ENCODE measurements at regions not wholly inside any gene's neighbourhood (a gene's known extent, or its start where the extent isn't known, plus 50 kb on each side); places are given as distances from the start of the nearest gene placed in this dataset.

- no peak for DNase-seq (ENCODE audit: low read depth, low spot score)
- Histone ChIP-seq H3K9ac (ENCODE audit: insufficient read length) (no peak overlapping the region), H3K4me3 (no peak overlapping the region)
Observed at GRCh38 chr4:177582992-177583391, 140.8 kb upstream of the AGA start.

DNA sequence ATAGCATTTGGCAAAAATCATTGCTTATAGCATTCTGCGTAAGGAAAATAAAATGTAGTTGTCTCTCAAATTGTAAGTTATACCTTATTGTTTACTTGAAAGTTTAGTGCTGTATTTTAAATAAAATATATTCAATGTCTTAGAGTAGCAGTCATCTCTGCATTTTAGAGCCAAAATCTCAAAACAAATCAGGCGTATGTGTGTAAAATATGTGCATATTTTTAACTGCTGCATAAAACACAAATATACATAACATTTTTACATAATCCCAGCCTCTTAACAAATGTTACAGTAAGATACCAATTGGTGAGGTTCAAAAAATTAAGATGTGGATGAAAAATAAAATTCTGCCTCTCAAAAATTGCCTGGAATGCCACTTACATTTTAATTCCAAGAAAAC, 145.8 kb upstream of the AGA start:
- Histone ChIP-seq H3K4me3 (no peak overlapping the region), H3K27ac (no peak overlapping the region), H3K9me3 (ENCODE audit: low read depth, low read length) (no peaks in the 10 kb centered on the region), H3K36me3 (ENCODE audit: insufficient read depth, low read length) (no peaks in the 10 kb centered on the region), H3K9ac (ENCODE audit: insufficient read length) (no peak overlapping the region)
- no peak for TF ChIP-seq POLR2AphosphoS5 (IDR thresholded peaks at IDR 0.05; ENCODE audit: borderline replicate concordance, low read depth, low read length)
- no peak for TF ChIP-seq EZH2 (IDR thresholded peaks at IDR 0.05)
- TF ChIP-seq FOXP2 (optimal IDR thresholded peaks at IDR 0.05; ENCODE audit: control extremely low read depth, extremely low read length, insufficient read depth) = no peak
- DNase-seq (ENCODE audit: low read depth, low spot score) = no peak

More at GRCh38 chr4:177582992-177583391, 140.8 kb upstream of the AGA start:
- TF ChIP-seq POLR2AphosphoS5 (IDR thresholded peaks at IDR 0.05; ENCODE audit: borderline replicate concordance, low read depth, low read length) (no peak), EZH2 (IDR thresholded peaks at IDR 0.05) (no peak), FOXP2 (optimal IDR thresholded peaks at IDR 0.05; ENCODE audit: control extremely low read depth, extremely low read length, insufficient read depth) (no peak)
- H3K36me3 ChIP-seq (ENCODE audit: insufficient read depth, low read length) = no peaks in the 10 kb centered on the region
- no peak overlapping the region for H3K27ac ChIP-seq
- no peaks in the 10 kb centered on the region for H3K9me3 ChIP-seq (ENCODE audit: low read depth, low read length)

- TF ChIP-seq FOXP2 (optimal IDR thresholded peaks at IDR 0.05; ENCODE audit: control extremely low read depth, extremely low read length, insufficient read depth) = no peak
- no peak for TF ChIP-seq POLR2AphosphoS5 (IDR thresholded peaks at IDR 0.05; ENCODE audit: borderline replicate concordance, low read depth, low read length)
- Histone ChIP-seq H3K9ac (ENCODE audit: insufficient read length) (no peak overlapping the region), H3K36me3 (ENCODE audit: insufficient read depth, low read length) (no peaks in the 10 kb centered on the region), H3K27ac (no peak overlapping the region), H3K9me3 (ENCODE audit: low read depth, low read length) (no peaks in the 10 kb centered on the region), H3K4me3 (no peak overlapping the region)
- DNase-seq (ENCODE audit: low read depth, low spot score) = no peak
Observed at GRCh38 chr4:177595386-177595785, 153.1 kb upstream of the AGA start.

DNA sequence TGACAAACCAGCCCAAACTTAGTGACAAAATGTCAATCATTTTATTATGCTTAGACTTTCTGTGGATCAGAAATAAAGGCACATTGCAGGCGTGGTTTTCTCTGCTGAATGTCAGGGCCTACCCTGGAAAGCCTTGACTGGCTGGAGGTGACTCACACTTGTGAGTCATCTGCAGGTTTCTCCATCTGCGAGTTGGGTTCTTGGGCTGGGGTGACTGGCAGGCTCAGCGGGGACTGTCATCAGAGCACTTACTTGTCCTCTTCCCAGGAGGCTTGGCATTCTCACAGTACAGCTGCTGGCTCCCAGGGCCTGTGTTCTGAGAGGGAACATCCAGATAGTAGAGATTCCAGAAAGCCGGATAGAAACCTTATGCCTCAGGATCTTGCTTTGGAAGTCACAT, 153.8 kb upstream of the AGA start:
- Histone ChIP-seq H3K36me3 (ENCODE audit: insufficient read depth, low read length) (no peaks in the 10 kb centered on the region), H3K4me3 (no peak overlapping the region), H3K9me3 (ENCODE audit: low read depth, low read length) (no peaks in the 10 kb centered on the region), H3K9ac (ENCODE audit: insufficient read length) (no peak overlapping the region), H3K27ac (no peak overlapping the region)
- DNase-seq (ENCODE audit: low read depth, low spot score) = no peak
- no peak for TF ChIP-seq FOXP2 (optimal IDR thresholded peaks at IDR 0.05; ENCODE audit: control extremely low read depth, extremely low read length, insufficient read depth)
- no peak for TF ChIP-seq POLR2AphosphoS5 (IDR thresholded peaks at IDR 0.05; ENCODE audit: borderline replicate concordance, low read depth, low read length)
- TF ChIP-seq EZH2 (IDR thresholded peaks at IDR 0.05) = no peak

DNA sequence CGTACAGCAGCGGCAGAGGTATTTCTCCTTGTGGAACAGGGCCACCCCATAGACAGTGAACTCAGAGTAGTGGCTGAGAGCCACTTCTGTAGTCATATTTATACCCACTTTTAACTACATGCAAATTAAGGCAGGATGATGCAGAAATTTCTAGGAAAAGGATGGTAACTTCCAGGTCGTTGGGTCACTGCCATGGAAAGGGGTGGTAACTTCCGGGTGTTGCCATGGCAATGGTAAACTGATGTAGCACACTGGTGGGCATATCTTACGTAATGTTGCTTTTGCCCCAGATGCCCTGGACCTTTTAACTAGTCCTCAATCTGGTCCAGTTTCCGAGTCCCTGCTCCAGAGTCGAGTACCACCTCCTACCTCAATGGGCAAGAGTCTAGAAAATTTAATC, 154.8 kb upstream of the AGA start:
- Histone ChIP-seq H3K36me3 (ENCODE audit: insufficient read depth, low read length) (no peaks in the 10 kb centered on the region), H3K4me3 (no peak overlapping the region), H3K9ac (ENCODE audit: insufficient read length) (no peak overlapping the region), H3K9me3 (ENCODE audit: low read depth, low read length) (no peaks in the 10 kb centered on the region), H3K27ac (no peak overlapping the region)
- no peak for DNase-seq (ENCODE audit: low read depth, low spot score)
- no peak for TF ChIP-seq FOXP2 (optimal IDR thresholded peaks at IDR 0.05; ENCODE audit: control extremely low read depth, extremely low read length, insufficient read depth)
- TF ChIP-seq EZH2 (IDR thresholded peaks at IDR 0.05) = no peak
- TF ChIP-seq POLR2AphosphoS5 (IDR thresholded peaks at IDR 0.05; ENCODE audit: borderline replicate concordance, low read depth, low read length) = no peak

- H3K9ac ChIP-seq (ENCODE audit: insufficient read length) = no peak overlapping the region
- no peak overlapping the region for H3K4me3 ChIP-seq
- no peak overlapping the region for H3K27ac ChIP-seq
- DNase-seq (ENCODE audit: low read depth, low spot score) = no peak
- no peak for TF ChIP-seq EZH2 (IDR thresholded peaks at IDR 0.05)
- TF ChIP-seq FOXP2 (optimal IDR thresholded peaks at IDR 0.05; ENCODE audit: control extremely low read depth, extremely low read length, insufficient read depth) = no peak
- no peak for TF ChIP-seq POLR2AphosphoS5 (IDR thresholded peaks at IDR 0.05; ENCODE audit: borderline replicate concordance, low read depth, low read length)
- H3K9me3 ChIP-seq (ENCODE audit: low read depth, low read length) = no peaks in the 10 kb centered on the region
- H3K36me3 ChIP-seq (ENCODE audit: insufficient read depth, low read length) = no peaks in the 10 kb centered on the region
Observed at GRCh38 chr4:177605252-177605651, 163.0 kb upstream of the AGA start.

DNA sequence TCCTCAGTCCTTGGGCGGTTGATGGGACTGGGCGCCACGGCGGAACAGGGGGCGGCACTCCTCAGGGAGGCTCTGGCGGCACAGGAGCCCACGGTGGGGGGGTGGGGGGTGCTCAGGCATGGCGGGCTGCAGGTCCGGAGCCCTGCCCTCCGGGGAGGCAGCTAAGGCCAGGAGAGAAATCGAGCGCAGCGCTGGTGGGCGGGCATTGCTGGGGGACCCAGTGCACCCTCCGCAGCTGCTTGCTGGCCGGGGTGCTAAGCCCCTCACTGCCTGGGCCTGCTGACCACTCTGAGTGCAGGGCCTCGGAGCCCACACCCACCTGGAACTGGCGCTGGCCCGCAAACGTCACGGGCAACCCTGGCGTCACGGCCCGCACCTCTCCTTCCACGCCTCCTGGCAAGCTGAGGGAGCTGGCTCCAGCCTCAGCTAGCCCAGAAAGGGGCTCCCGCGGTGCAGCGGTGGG, 164.9 kb upstream of the AGA start:
- H3K27ac ChIP-seq = no peak overlapping the region
- no peaks in the 10 kb centered on the region for H3K36me3 ChIP-seq (ENCODE audit: insufficient read depth, low read length)
- H3K9me3 ChIP-seq (ENCODE audit: low read depth, low read length) = no peaks in the 10 kb centered on the region
- no peak overlapping the region for H3K4me3 ChIP-seq
- no peak overlapping the region for H3K9ac ChIP-seq (ENCODE audit: insufficient read length)
- no peak for DNase-seq (ENCODE audit: low read depth, low spot score)
- TF ChIP-seq POLR2AphosphoS5 (IDR thresholded peaks at IDR 0.05; ENCODE audit: borderline replicate concordance, low read depth, low read length) (no peak), EZH2 (IDR thresholded peaks at IDR 0.05) (no peak), FOXP2 (optimal IDR thresholded peaks at IDR 0.05; ENCODE audit: control extremely low read depth, extremely low read length, insufficient read depth) (no peak)

GRCh38 chr4:177611974-177612664, 169.9 kb upstream of the AGA start:
- H3K36me3 ChIP-seq (ENCODE audit: insufficient read depth, low read length) = no peaks in the 10 kb centered on the region
- no peak for DNase-seq (ENCODE audit: low read depth, low spot score)
- no peak for TF ChIP-seq FOXP2 (optimal IDR thresholded peaks at IDR 0.05; ENCODE audit: control extremely low read depth, extremely low read length, insufficient read depth)
- TF ChIP-seq EZH2 (IDR thresholded peaks at IDR 0.05) = no peak
- TF ChIP-seq POLR2AphosphoS5 (IDR thresholded peaks at IDR 0.05; ENCODE audit: borderline replicate concordance, low read depth, low read length) = no peak

GRCh38 chr4:177612684-177613083, 170.4 kb upstream of the AGA start:
- DNase-seq (ENCODE audit: low read depth, low spot score) = no peak
- Histone ChIP-seq H3K9ac (ENCODE audit: insufficient read length) (no peak overlapping the region), H3K9me3 (ENCODE audit: low read depth, low read length) (no peaks in the 10 kb centered on the region), H3K27ac (no peak overlapping the region), H3K36me3 (ENCODE audit: insufficient read depth, low read length) (no peaks in the 10 kb centered on the region), H3K4me3 (no peak overlapping the region)
- TF ChIP-seq FOXP2 (optimal IDR thresholded peaks at IDR 0.05; ENCODE audit: control extremely low read depth, extremely low read length, insufficient read depth) = no peak
- no peak for TF ChIP-seq EZH2 (IDR thresholded peaks at IDR 0.05)
- TF ChIP-seq POLR2AphosphoS5 (IDR thresholded peaks at IDR 0.05; ENCODE audit: borderline replicate concordance, low read depth, low read length) = no peak

More at GRCh38 chr4:177611974-177612664, 169.9 kb upstream of the AGA start:
- Histone ChIP-seq H3K9me3 (ENCODE audit: low read depth, low read length) (no peaks in the 10 kb centered on the region), H3K9ac (ENCODE audit: insufficient read length) (no peak overlapping the region), H3K4me3 (no peak overlapping the region), H3K27ac (no peak overlapping the region)
